Neural crest cell (in vitro differentiated cells): ENCODE measurements at regions not wholly inside any gene's neighbourhood (a gene's known extent, or its start where the extent isn't known, plus 50 kb on each side); places are given as distances from the start of the nearest gene placed in this dataset.
A peak's percentile ranks its signal among the peaks of the same experiment; 100 is the strongest.

Source experiments
- DNase-seq: peaks from one replicate; pipeline ENCODE4 v3.0.0; 2021; ENCODE audit warnings: low read depth, mixed read lengths, low spot score
- H3K27ac Mint-ChIP-seq: one replicate; pipeline ENCODE4 v1.8.0; 2021; ENCODE audit warnings: mild to moderate bottlenecking, mixed read lengths; ENCODE audit not compliant: unreplicated experiment
- H3K27me3 Mint-ChIP-seq: 2 replicates; pipeline ENCODE4 v1.8.0; 2021; ENCODE audit warnings: low read depth, mild to moderate bottlenecking, mixed read lengths
- H3K36me3 Mint-ChIP-seq: 2 replicates; pipeline ENCODE4 v1.8.0; 2021; ENCODE audit warnings: low read depth, mild to moderate bottlenecking, mixed read lengths
- H3K4me1 Mint-ChIP-seq: 2 replicates; pipeline ENCODE4 v1.8.0; 2021; ENCODE audit warnings: mixed read lengths
- H3K4me3 Mint-ChIP-seq: one replicate; pipeline ENCODE4 v1.8.0; 2021; ENCODE audit warnings: mild to moderate bottlenecking, mixed read lengths
- H3K9me3 Mint-ChIP-seq: 2 replicates; pipeline ENCODE4 v1.8.0; 2021; ENCODE audit warnings: mixed read lengths
- TF ChIP-seq, protein P1 (sequence below): fragments of 200-600 bp; sonication (generic); conservative IDR thresholded peaks from 2 replicates; pipeline ENCODE4 v1.5.0; 2021; ENCODE audit warnings: antibody characterized with exemption, mild to moderate bottlenecking

DNA sequence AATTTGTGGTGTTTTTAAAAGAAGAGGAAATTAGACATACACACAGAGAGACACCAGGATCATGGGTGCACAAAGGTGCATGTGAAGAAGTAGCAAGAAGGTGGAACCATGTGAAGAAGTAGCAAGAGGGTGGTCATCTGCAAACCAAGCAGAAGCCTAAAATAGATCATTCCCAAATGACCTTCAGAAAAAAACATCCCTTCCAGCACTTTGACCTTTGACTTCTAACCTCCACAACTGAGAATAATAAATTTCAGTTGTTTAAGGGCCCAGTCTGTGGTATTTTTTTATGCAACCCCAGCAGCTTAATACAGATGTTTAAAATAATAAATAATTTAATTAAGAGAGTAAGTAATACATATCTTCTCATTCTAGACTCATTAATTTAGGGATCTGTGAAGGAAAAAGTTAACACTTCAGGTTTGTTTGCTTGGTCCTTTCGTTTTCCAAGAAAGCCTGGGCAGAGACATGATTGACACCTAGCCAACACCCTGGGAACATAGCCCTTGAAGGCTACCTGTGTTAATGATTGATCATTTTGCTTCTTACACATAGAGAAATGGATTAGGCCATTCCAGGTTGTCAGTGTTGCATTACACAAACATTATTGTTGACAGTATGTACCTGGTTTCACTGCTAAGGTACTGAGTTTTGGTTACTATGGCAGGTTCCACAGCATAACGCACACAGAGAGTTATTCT is 1331.2 kb upstream of the GBE1 start:
- TF ChIP-seq, protein P1, sequence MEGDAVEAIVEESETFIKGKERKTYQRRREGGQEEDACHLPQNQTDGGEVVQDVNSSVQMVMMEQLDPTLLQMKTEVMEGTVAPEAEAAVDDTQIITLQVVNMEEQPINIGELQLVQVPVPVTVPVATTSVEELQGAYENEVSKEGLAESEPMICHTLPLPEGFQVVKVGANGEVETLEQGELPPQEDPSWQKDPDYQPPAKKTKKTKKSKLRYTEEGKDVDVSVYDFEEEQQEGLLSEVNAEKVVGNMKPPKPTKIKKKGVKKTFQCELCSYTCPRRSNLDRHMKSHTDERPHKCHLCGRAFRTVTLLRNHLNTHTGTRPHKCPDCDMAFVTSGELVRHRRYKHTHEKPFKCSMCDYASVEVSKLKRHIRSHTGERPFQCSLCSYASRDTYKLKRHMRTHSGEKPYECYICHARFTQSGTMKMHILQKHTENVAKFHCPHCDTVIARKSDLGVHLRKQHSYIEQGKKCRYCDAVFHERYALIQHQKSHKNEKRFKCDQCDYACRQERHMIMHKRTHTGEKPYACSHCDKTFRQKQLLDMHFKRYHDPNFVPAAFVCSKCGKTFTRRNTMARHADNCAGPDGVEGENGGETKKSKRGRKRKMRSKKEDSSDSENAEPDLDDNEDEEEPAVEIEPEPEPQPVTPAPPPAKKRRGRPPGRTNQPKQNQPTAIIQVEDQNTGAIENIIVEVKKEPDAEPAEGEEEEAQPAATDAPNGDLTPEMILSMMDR: no peak
- H3K27ac Mint-ChIP-seq: no peak overlapping the region
- no peak overlapping the region for H3K4me3 Mint-ChIP-seq
- H3K9me3 Mint-ChIP-seq: no peaks in the 10 kb centered on the region
- H3K27me3 Mint-ChIP-seq: no peaks in the 10 kb centered on the region
- H3K4me1 Mint-ChIP-seq: no peaks in the 10 kb centered on the region
- DNase-seq: no peak
- H3K36me3 Mint-ChIP-seq: no peaks in the 10 kb centered on the region

DNA sequence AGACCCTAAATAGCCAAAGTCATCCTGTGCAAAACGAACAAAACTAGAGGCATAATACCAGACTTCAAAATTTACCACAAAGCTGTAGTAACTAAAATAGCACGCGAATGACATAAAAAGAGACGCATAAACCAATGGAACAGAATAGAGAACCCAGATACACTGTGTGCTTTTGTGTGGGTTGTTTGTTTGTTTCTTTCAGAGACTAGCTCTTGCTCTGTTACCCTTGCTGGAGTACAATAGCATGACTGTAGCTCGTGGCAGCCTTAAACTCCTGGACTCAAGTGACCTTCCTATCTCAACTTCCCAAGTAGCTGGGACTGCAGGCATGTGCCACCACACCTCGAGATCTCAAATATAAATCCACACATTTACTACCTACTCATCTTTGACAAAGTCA is 1314.6 kb upstream of the GBE1 start:
- H3K27me3 Mint-ChIP-seq: no peaks in the 10 kb centered on the region
- peaks cover 4% of the 10 kb centered on the region for H3K9me3 Mint-ChIP-seq
- no peak for DNase-seq
- no peak overlapping the region for H3K4me3 Mint-ChIP-seq
- TF ChIP-seq, protein P1: no peak
- H3K27ac Mint-ChIP-seq: peak overlapping the region; percentile 35
- no peaks in the 10 kb centered on the region for H3K36me3 Mint-ChIP-seq
- H3K4me1 Mint-ChIP-seq: peaks cover 7% of the 10 kb centered on the region

DNA sequence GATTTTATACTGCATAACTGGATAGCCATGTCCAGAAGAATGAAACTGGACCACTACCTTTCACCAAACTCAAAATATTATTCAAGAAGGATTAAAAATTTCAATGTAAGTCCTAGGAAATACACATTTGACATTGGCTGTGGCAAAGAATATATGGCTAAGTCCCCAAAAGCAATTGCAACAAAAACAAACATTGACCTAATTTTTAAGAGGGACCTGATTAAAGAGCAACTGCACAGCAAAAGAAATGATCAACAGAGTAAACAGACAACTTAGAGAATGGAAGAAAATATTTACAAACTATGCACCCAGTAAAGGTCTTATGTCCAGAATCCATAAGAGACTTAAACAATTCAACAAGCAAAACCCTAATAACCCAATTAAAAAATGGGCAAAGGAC is 1313.0 kb upstream of the GBE1 start:
- Mint-ChIP-seq H3K4me3 (no peak overlapping the region), H3K9me3 (peaks cover 4% of the 10 kb centered on the region), H3K27ac (no peak overlapping the region), H3K36me3 (no peaks in the 10 kb centered on the region), H3K4me1 (peaks cover 7% of the 10 kb centered on the region), H3K27me3 (no peaks in the 10 kb centered on the region)
- no peak for DNase-seq
- TF ChIP-seq, protein P1: no peak

GRCh38 chr3:83065851-83066460 is 1304.5 kb upstream of the GBE1 start:
- no peak for DNase-seq
- Mint-ChIP-seq H3K27me3 (no peaks in the 10 kb centered on the region), H3K4me3 (no peak overlapping the region), H3K27ac (no peak overlapping the region), H3K36me3 (no peaks in the 10 kb centered on the region), H3K9me3 (peaks cover 10% of the 10 kb centered on the region), H3K4me1 (no peaks in the 10 kb centered on the region)
- TF ChIP-seq, protein P1: no peak

- DNase-seq: no peak
- no peaks in the 10 kb centered on the region for H3K27me3 Mint-ChIP-seq
- H3K9me3 Mint-ChIP-seq: peaks cover 12% of the 10 kb centered on the region
- no peaks in the 10 kb centered on the region for H3K4me1 Mint-ChIP-seq
- TF ChIP-seq, protein P1: no peak
- H3K36me3 Mint-ChIP-seq: no peaks in the 10 kb centered on the region
- no peak overlapping the region for H3K27ac Mint-ChIP-seq
- H3K4me3 Mint-ChIP-seq: no peak overlapping the region
Observed at GRCh38 chr3:83063446-83063845, 1302.0 kb upstream of the GBE1 start.
